Immature natural killer cell (primary cell): ENCODE measurements at regions not wholly inside any gene's neighbourhood (a gene's known extent, or its start where the extent isn't known, plus 50 kb on each side); places are given as distances from the start of the nearest gene placed in this dataset.
"Not testable (repeated sequence)": the region's sequence is repeated elsewhere in the genome, so short reads cannot be mapped to it uniquely, and the experiment has no call there.

ENCODE experiments used
- DNase-seq, 3 donors: peaks; one replicate each; pipeline ENCODE4 v3.0.0; 2022; ENCODE audit warnings: mixed read lengths in 1 of 3
- H3K27ac Mint-ChIP-seq, 6 donors: one replicate each; pipeline ENCODE4 v1.8.0; 2020; ENCODE audit warnings: mixed read lengths in 6 of 6, mild to moderate bottlenecking in 5 of 6, inconsistent platforms in 4 of 6, moderate library complexity in 3 of 6
- H3K27me3 Mint-ChIP-seq, 3 donors: one replicate each; pipeline ENCODE4 v1.8.0; 2020 to 2021; ENCODE audit warnings: low read depth in 3 of 3, mild to moderate bottlenecking in 3 of 3, mixed read lengths in 3 of 3, moderate library complexity in 3 of 3, inconsistent platforms in 1 of 3
- H3K36me3 Mint-ChIP-seq, 3 donors: one replicate each; pipeline ENCODE4 v1.8.0; 2020; ENCODE audit warnings: mixed read lengths in 3 of 3, inconsistent platforms in 2 of 3, mild to moderate bottlenecking in 2 of 3
- H3K4me1 Mint-ChIP-seq, 2 donors: one replicate each; pipeline ENCODE4 v1.8.0; 2020; ENCODE audit warnings: inconsistent platforms in 2 of 2, mild to moderate bottlenecking in 2 of 2, mixed read lengths in 2 of 2, moderate library complexity in 1 of 2
- H3K4me3 Mint-ChIP-seq, 5 donors: one replicate each; pipeline ENCODE4 v1.8.0; 2020; ENCODE audit warnings: mild to moderate bottlenecking in 5 of 5, mixed read lengths in 5 of 5, inconsistent platforms in 3 of 5, moderate library complexity in 3 of 5
- H3K9me3 Mint-ChIP-seq, 6 donors: one replicate each; pipeline ENCODE4 v1.8.0; 2020; ENCODE audit warnings: mild to moderate bottlenecking in 6 of 6, mixed read lengths in 6 of 6, inconsistent platforms in 4 of 6, moderate library complexity in 3 of 6

GRCh38 chr5:79886456-79886855, 104.6 kb downstream of the MTX3 start:
- no peak overlapping the region for H3K27ac Mint-ChIP-seq
- no peak overlapping the region for H3K4me3 Mint-ChIP-seq
- H3K27me3 Mint-ChIP-seq: peaks cover 0 to 2% (median 0%) of the 10 kb centered on the region in 3 donors
- peaks cover 0 to 3% (median 0%) of the 10 kb centered on the region in 6 donors for H3K9me3 Mint-ChIP-seq
- no peaks in the 10 kb centered on the region for H3K36me3 Mint-ChIP-seq
- no peak for DNase-seq
- no peaks in the 10 kb centered on the region for H3K4me1 Mint-ChIP-seq

GRCh38 chr5:79879880-79880279, 111.2 kb downstream of the MTX3 start:
- DNase-seq: not testable (repeated sequence)

GRCh38 chr5:79878721-79879336, 112.2 kb downstream of the MTX3 start:
- no peak overlapping the region for H3K27ac Mint-ChIP-seq
- H3K4me1 Mint-ChIP-seq: no peaks in the 10 kb centered on the region
- peaks cover 0 to 10% (median 0%) of the 10 kb centered on the region in 3 donors for H3K27me3 Mint-ChIP-seq
- H3K36me3 Mint-ChIP-seq: no peaks in the 10 kb centered on the region
- no peak for DNase-seq
- H3K9me3 Mint-ChIP-seq: peaks cover 0 to 2% (median 0%) of the 10 kb centered on the region in 6 donors
- H3K4me3 Mint-ChIP-seq: no peak overlapping the region

More at GRCh38 chr5:79879880-79880279, 111.2 kb downstream of the MTX3 start:
- H3K9me3 Mint-ChIP-seq, H3K27me3 Mint-ChIP-seq, H3K27ac Mint-ChIP-seq, H3K4me3 Mint-ChIP-seq, H3K4me1 Mint-ChIP-seq, H3K36me3 Mint-ChIP-seq: not testable (repeated sequence)

GRCh38 chr5:79878136-79878679, 112.9 kb downstream of the MTX3 start:
- no peak overlapping the region for H3K27ac Mint-ChIP-seq
- peaks cover 0 to 2% (median 0%) of the 10 kb centered on the region in 6 donors for H3K9me3 Mint-ChIP-seq
- no peak for DNase-seq
- H3K4me1 Mint-ChIP-seq: no peaks in the 10 kb centered on the region
- H3K4me3 Mint-ChIP-seq: no peak overlapping the region
- peaks cover 0 to 11% (median 4%) of the 10 kb centered on the region in 3 donors for H3K27me3 Mint-ChIP-seq
- H3K36me3 Mint-ChIP-seq: no peaks in the 10 kb centered on the region

GRCh38 chr5:79876456-79876855, 114.6 kb downstream of the MTX3 start:
- Mint-ChIP-seq H3K9me3 (peaks cover 0 to 2% (median 0%) of the 10 kb centered on the region in 6 donors), H3K27me3 (peaks cover 0 to 13% (median 4%) of the 10 kb centered on the region in 3 donors), H3K36me3 (no peaks in the 10 kb centered on the region), H3K4me1 (no peaks in the 10 kb centered on the region), H3K27ac (no peak overlapping the region), H3K4me3 (no peak overlapping the region)
- no peak for DNase-seq

GRCh38 chr5:79875230-79875629, 115.8 kb downstream of the MTX3 start:
- H3K27ac Mint-ChIP-seq: no peak overlapping the region
- H3K9me3 Mint-ChIP-seq: peaks cover 0 to 2% (median 0%) of the 10 kb centered on the region in 6 donors
- peaks cover 0 to 13% (median 6%) of the 10 kb centered on the region in 3 donors for H3K27me3 Mint-ChIP-seq
- no peak for DNase-seq
- H3K4me1 Mint-ChIP-seq: no peaks in the 10 kb centered on the region
- no peaks in the 10 kb centered on the region for H3K36me3 Mint-ChIP-seq
- no peak overlapping the region for H3K4me3 Mint-ChIP-seq

GRCh38 chr5:79873187-79873586, 117.9 kb downstream of the MTX3 start:
- Mint-ChIP-seq H3K4me1 (no peaks in the 10 kb centered on the region), H3K36me3 (no peaks in the 10 kb centered on the region), H3K9me3 (no peaks in the 10 kb centered on the region), H3K27me3 (peaks cover 4 to 10% (median 8%) of the 10 kb centered on the region in 3 donors), H3K27ac (no peak overlapping the region), H3K4me3 (no peak overlapping the region)
- no peak for DNase-seq

GRCh38 chr5:79872291-79872690, 118.8 kb downstream of the MTX3 start:
- H3K4me1 Mint-ChIP-seq: no peaks in the 10 kb centered on the region
- no peaks in the 10 kb centered on the region for H3K36me3 Mint-ChIP-seq

GRCh38 chr5:79871364-79872120, 119.5 kb downstream of the MTX3 start:
- H3K9me3 Mint-ChIP-seq: no peaks in the 10 kb centered on the region
- no peak for DNase-seq
- no peak overlapping the region for H3K4me3 Mint-ChIP-seq
- no peak overlapping the region for H3K27ac Mint-ChIP-seq
- H3K27me3 Mint-ChIP-seq: peaks cover 5 to 8% (median 7%) of the 10 kb centered on the region in 3 donors
- H3K4me1 Mint-ChIP-seq: no peaks in the 10 kb centered on the region
- no peaks in the 10 kb centered on the region for H3K36me3 Mint-ChIP-seq

More at GRCh38 chr5:79872291-79872690, 118.8 kb downstream of the MTX3 start:
- no peak overlapping the region for H3K27ac Mint-ChIP-seq
- DNase-seq: no peak
- peaks cover 4 to 10% (median 8%) of the 10 kb centered on the region in 3 donors for H3K27me3 Mint-ChIP-seq
- H3K9me3 Mint-ChIP-seq: no peaks in the 10 kb centered on the region
- no peak overlapping the region for H3K4me3 Mint-ChIP-seq

- H3K9me3 Mint-ChIP-seq: no peaks in the 10 kb centered on the region
- H3K4me1 Mint-ChIP-seq: no peaks in the 10 kb centered on the region
- H3K4me3 Mint-ChIP-seq: no peak overlapping the region
- no peak overlapping the region for H3K27ac Mint-ChIP-seq
- H3K36me3 Mint-ChIP-seq: no peaks in the 10 kb centered on the region
- peaks cover 2 to 10% (median 4%) of the 10 kb centered on the region in 3 donors for H3K27me3 Mint-ChIP-seq
- no peak for DNase-seq
These were observed 122.8 kb downstream of the MTX3 start for GRCh38 chr5:79868163-79868670.

GRCh38 chr5:79865579-79865978, 125.5 kb downstream of the MTX3 start:
- H3K27me3 Mint-ChIP-seq: peaks cover 4 to 16% (median 8%) of the 10 kb centered on the region in 3 donors
- no peak overlapping the region for H3K4me3 Mint-ChIP-seq
- H3K9me3 Mint-ChIP-seq: no peaks in the 10 kb centered on the region
- no peak for DNase-seq
- no peaks in the 10 kb centered on the region for H3K4me1 Mint-ChIP-seq
- H3K27ac Mint-ChIP-seq: no peak overlapping the region
- H3K36me3 Mint-ChIP-seq: no peaks in the 10 kb centered on the region

- no peaks in the 10 kb centered on the region for H3K9me3 Mint-ChIP-seq
These were observed 126.7 kb downstream of the MTX3 start for GRCh38 chr5:79864364-79864763.

GRCh38 chr5:79859588-79859987, 131.5 kb downstream of the MTX3 start:
- no peaks in the 10 kb centered on the region for H3K9me3 Mint-ChIP-seq
- no peaks in the 10 kb centered on the region for H3K36me3 Mint-ChIP-seq
- no peak overlapping the region for H3K27ac Mint-ChIP-seq
- H3K27me3 Mint-ChIP-seq: peaks cover 8 to 13% (median 9%) of the 10 kb centered on the region in 3 donors
- no peaks in the 10 kb centered on the region for H3K4me1 Mint-ChIP-seq
- no peak overlapping the region for H3K4me3 Mint-ChIP-seq
- DNase-seq: no peak

More at GRCh38 chr5:79864364-79864763, 126.7 kb downstream of the MTX3 start:
- H3K27me3 Mint-ChIP-seq: peaks cover 2 to 12% (median 8%) of the 10 kb centered on the region in 3 donors
- H3K4me1 Mint-ChIP-seq: no peaks in the 10 kb centered on the region
- DNase-seq: no peak
- H3K27ac Mint-ChIP-seq: no peak overlapping the region
- no peaks in the 10 kb centered on the region for H3K36me3 Mint-ChIP-seq
- no peak overlapping the region for H3K4me3 Mint-ChIP-seq

GRCh38 chr5:79858410-79858723, 132.7 kb downstream of the MTX3 start:
- H3K27me3 Mint-ChIP-seq: peaks cover 8 to 11% (median 11%) of the 10 kb centered on the region in 3 donors
- no peak for DNase-seq
- no peak overlapping the region for H3K4me3 Mint-ChIP-seq
- H3K9me3 Mint-ChIP-seq: no peaks in the 10 kb centered on the region
- H3K4me1 Mint-ChIP-seq: no peaks in the 10 kb centered on the region
- H3K36me3 Mint-ChIP-seq: no peaks in the 10 kb centered on the region
- no peak overlapping the region for H3K27ac Mint-ChIP-seq
